GM06990 (cell line): ENCODE measurements at regions not wholly inside any gene's neighbourhood (a gene's known extent, or its start where the extent isn't known, plus 50 kb on each side); places are given as distances from the start of the nearest gene placed in this dataset.

Experiments
- DNase-seq: peaks from one replicate; pipeline ENCODE4 v3.0.0-alpha.2; 2011; ENCODE audit not compliant: insufficient read length; ENCODE audit errors: extremely low read depth
- H3K27me3 ChIP-seq: replicated peaks from 2 replicates; pipeline ENCODE4 v1.6.0; 2011; ENCODE audit warnings: low read length; ENCODE audit not compliant: control insufficient read depth, insufficient read depth
- H3K36me3 ChIP-seq: 2 replicates; pipeline ENCODE4 v1.5.1; 2011; ENCODE audit warnings: low read length; ENCODE audit not compliant: control insufficient read depth, insufficient read depth
- H3K4me3 ChIP-seq: replicated peaks from 2 replicates; pipeline ENCODE4 v1.5.1; 2011; ENCODE audit warnings: low read depth, mild to moderate bottlenecking, control low read depth, low read length
- TF ChIP-seq, protein P1 (sequence below): IDR thresholded peaks from 2 replicates; pipeline ENCODE4 v1.5.1; 2011; ENCODE audit warnings: low read length, control low read depth, mild to moderate bottlenecking, inconsistent platforms; ENCODE audit not compliant: insufficient read depth, poor library complexity, severe bottlenecking

GRCh38 chr10:30782157-30782536, 152.6 kb upstream of the LYZL2 start:
- TF ChIP-seq, protein P1, sequence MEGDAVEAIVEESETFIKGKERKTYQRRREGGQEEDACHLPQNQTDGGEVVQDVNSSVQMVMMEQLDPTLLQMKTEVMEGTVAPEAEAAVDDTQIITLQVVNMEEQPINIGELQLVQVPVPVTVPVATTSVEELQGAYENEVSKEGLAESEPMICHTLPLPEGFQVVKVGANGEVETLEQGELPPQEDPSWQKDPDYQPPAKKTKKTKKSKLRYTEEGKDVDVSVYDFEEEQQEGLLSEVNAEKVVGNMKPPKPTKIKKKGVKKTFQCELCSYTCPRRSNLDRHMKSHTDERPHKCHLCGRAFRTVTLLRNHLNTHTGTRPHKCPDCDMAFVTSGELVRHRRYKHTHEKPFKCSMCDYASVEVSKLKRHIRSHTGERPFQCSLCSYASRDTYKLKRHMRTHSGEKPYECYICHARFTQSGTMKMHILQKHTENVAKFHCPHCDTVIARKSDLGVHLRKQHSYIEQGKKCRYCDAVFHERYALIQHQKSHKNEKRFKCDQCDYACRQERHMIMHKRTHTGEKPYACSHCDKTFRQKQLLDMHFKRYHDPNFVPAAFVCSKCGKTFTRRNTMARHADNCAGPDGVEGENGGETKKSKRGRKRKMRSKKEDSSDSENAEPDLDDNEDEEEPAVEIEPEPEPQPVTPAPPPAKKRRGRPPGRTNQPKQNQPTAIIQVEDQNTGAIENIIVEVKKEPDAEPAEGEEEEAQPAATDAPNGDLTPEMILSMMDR: no peak
- H3K36me3 ChIP-seq: no peaks in the 10 kb centered on the region

GRCh38 chr10:30781670-30782121, 152.1 kb upstream of the LYZL2 start:
- Histone ChIP-seq H3K4me3 (no peak overlapping the region), H3K36me3 (no peaks in the 10 kb centered on the region), H3K27me3 (no peaks in the 10 kb centered on the region)
- TF ChIP-seq, protein P1: no peak
- DNase-seq: no peak

More at GRCh38 chr10:30782157-30782536, 152.6 kb upstream of the LYZL2 start:
- H3K27me3 ChIP-seq: no peaks in the 10 kb centered on the region
- DNase-seq: no peak
- H3K4me3 ChIP-seq: no peak overlapping the region

DNA sequence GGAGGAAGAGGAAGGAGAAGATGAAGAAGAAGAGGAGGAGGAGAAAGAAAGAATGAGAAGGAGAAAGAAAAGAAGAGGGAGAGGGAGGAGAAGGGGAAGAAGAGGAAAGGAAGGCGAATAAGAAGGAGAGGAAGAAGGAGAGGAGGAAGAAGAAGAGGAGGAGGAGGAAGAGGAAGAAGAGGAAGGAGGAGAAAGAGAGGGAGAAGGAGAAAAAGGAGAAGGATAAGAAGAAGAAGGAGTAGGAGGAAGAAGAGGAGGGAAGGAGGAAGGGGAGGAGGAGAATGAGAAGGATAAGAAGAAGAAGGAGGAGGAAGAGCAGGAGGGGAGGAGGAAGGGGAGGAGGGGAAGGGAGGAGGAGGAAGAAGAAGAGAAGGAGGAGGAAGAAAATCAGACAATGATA, 149.2 kb upstream of the LYZL2 start:
- H3K4me3 ChIP-seq: no peak overlapping the region
- no peak for DNase-seq
- no peaks in the 10 kb centered on the region for H3K27me3 ChIP-seq
- H3K36me3 ChIP-seq: no peaks in the 10 kb centered on the region
- TF ChIP-seq, protein P1: no peak

DNA sequence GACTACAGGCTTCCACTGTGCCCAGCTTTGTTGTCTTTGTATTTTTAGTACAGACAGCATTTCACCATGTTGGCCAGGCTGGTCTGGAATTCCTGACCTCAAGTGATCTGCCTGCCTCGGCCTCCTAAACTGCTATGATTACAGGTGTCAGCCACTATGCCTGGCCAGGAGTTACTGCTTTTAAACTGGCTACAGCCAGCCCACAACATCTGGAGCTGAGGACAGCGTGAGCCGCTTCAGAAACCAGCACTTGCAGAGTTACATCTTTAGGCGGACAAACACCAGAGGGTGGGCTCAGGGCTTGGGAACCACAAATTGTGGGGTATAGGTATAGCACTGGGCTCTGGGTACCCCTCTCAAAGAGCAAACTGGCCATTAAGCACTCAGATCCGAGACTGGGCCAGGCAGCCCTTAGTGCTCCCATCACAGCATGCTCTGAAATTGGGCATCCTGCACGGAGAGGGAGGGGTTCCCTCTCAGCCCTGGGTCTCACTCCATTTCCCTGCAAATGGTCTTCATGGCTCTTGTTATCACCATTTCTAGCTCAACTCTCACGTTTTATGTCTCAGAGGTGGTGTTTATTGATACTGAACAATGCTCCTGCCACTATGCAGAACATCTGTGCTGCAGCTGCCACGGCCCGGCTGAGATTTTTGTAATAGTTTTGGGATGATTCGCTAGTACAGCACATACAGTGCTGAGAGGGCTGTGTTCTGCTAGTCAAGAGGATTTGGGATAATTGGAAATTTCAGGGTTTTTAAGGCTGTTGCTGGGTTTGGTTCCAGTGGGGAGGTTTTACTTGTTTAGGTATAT, 146.4 kb upstream of the LYZL2 start:
- Histone ChIP-seq H3K36me3 (no peaks in the 10 kb centered on the region), H3K4me3 (no peak overlapping the region), H3K27me3 (no peaks in the 10 kb centered on the region)
- DNase-seq: no peak
- TF ChIP-seq, protein P1: no peak

- Histone ChIP-seq H3K36me3 (no peaks in the 10 kb centered on the region), H3K27me3 (no peaks in the 10 kb centered on the region), H3K4me3 (no peak overlapping the region)
- TF ChIP-seq, protein P1: no peak
- no peak for DNase-seq
These were observed 144.7 kb upstream of the LYZL2 start for GRCh38 chr10:30774261-30774660.
